Heart right ventricle (tissue), 16 donors: ENCODE measurements at regions not wholly inside any gene's neighbourhood (a gene's known extent, or its start where the extent isn't known, plus 50 kb on each side); places are given as distances from the start of the nearest gene placed in this dataset.

Experiments
- ATAC-seq, 8 donors: fragments of 200-7000 bp; cut with Tn5 transposase; one replicate each; pipeline ENCODE4 v1.9.1; 2020; ENCODE audit warnings: mild to moderate bottlenecking in 8 of 8, moderate library complexity in 8 of 8, moderate number of reproducible peaks in 1 of 8
- DNase-seq, 2 donors: peaks; one replicate each; pipeline ENCODE4 v3.0.0-alpha.2; 2020
- H3K27ac ChIP-seq, 10 donors: fragments of 200-600 bp; sonication (generic) in 2 of 10; one replicate each; pipeline versions ENCODE4 v1.5.0 to v1.8.0; 2020 to 2022; ENCODE audit warnings: mild to moderate bottlenecking in 3 of 10
- H3K27me3 ChIP-seq, 7 donors: fragments of 200-600 bp; one replicate each; pipeline ENCODE4 v1.8.0; 2021 to 2022; ENCODE audit warnings: mild to moderate bottlenecking in 2 of 7
- H3K36me3 ChIP-seq, 9 donors: fragments of 200-600 bp; sonication (generic) in 1 of 9; one replicate each; pipeline versions ENCODE4 v1.5.0 to v1.8.0; 2020 to 2022; ENCODE audit warnings: mild to moderate bottlenecking in 2 of 9
- H3K4me1 ChIP-seq, 9 donors: fragments of 200-600 bp; sonication (generic) in 1 of 9; one replicate each; pipeline versions ENCODE4 v1.5.0 to v1.8.0; 2020 to 2022; ENCODE audit warnings: mild to moderate bottlenecking in 4 of 9
- H3K4me3 ChIP-seq, 10 donors: fragments of 200-600 bp; sonication (generic) in 2 of 10; one replicate each; pipeline versions ENCODE4 v1.5.0 to v1.8.0; 2020 to 2022; ENCODE audit warnings: mild to moderate bottlenecking in 7 of 10, moderate library complexity in 2 of 10
- H3K9me3 ChIP-seq, 11 donors: fragments of 200-600 bp in 10 of 11; sonication (generic) in 2 of 11; one replicate each; pipeline versions ENCODE4 v1.5.0 to v1.8.0; 2013 to 2022; ENCODE audit warnings: mild to moderate bottlenecking in 2 of 11, control low read depth in 1 of 11, moderate library complexity in 1 of 11
- WGBS, 2 donors: extraction: QIAGEN DNeasy Blood & Tissue Kit; methylation state at CpG; one replicate each; pipeline ENCODE4 v1.1.7; 2013; ENCODE audit warnings: inconsistent platforms in 1 of 2; 5-methylcytosine and 5-hydroxymethylcytosine counted together
- intact Hi-C, 10 donors: fragments of 100-400 bp; cut with DNase I; formaldehyde crosslinking; loops; one replicate each; pipeline versions ENCODE4 v1.11.1 to v1.14.2; 2022
- TF ChIP-seq, protein P1 (sequence below), 9 donors: fragments of 200-600 bp; sonication (generic) in 2 of 9; IDR thresholded peaks; one replicate each; pipeline versions ENCODE4 v1.5.0 to v1.8.0; 2021 to 2022; ENCODE audit warnings: antibody characterized with exemption in 9 of 9, mild to moderate bottlenecking in 5 of 9, moderate library complexity in 1 of 9
- donor health status: Arrhythmogenic right ventricular cardiomyopathy.
- donor health status: ischemic (EF 13 %, LVEDD 7.1; RV severe dilation, severe dysfunction).
- donor health status: healthy with polysubstance abuse.
- donor health status: DM: no; HTN: yes; CAD: no.
- donor health status: DM: no; HTN: no; CAD: no.
- donor health status: ischemic (EF 25% LVEDD 6.9; RV normal size, moderate dysfunction).
- donor health status: ischemic (EF 25% LVEDD 5.7; RV mildly dilated, moderate dysfunction).
- donor health status: healthy.
- donor health status: DM: yes; HTN: yes; CAD: no.
- donor health status: Ischemic cardiomyopathy.
- donor health status: ischemic (EF 35%, LVEDD 5.7; RV mildly dilated, moderate dysfunction).
- donor health status: nonischemic (EF 11% LVEDD 7.7; RV severe dilation, severe dysfunction).
- donor health status: DM: yes; HTN: yes; CAD: no.
- donor health status: PGD.
- donor health status: ischemic (EF 29% LVEDD 5.4; RV normal size, mild dysfunction).
- donor health status: nonischemic (EF 23%, LVEDD 6.1; RV moderate dilation, normal function).

- intact Hi-C loops = loop anchor here in 2 of 10 donors (2.0 to 5.0 kb wide), 2 partner anchors 36 to 37 kb away; no protein-coding TSS in a partner anchor
- Histone ChIP-seq H3K27me3 (no peaks in the 10 kb centered on the region), H3K4me1 (peaks cover 0 to 75% (median 28%) of the 10 kb centered on the region in 9 donors), H3K4me3 (no peak overlapping the region), H3K9me3 (no peaks in the 10 kb centered on the region), H3K36me3 (no peaks in the 10 kb centered on the region), H3K27ac (peak overlapping the region in 1 of 10 donors; percentile 22)
- DNase-seq = no peak
- 95 to 97% methylated on average over 11 of the region's 11 CpGs for WGBS, 2 donors
- TF ChIP-seq, protein P1, sequence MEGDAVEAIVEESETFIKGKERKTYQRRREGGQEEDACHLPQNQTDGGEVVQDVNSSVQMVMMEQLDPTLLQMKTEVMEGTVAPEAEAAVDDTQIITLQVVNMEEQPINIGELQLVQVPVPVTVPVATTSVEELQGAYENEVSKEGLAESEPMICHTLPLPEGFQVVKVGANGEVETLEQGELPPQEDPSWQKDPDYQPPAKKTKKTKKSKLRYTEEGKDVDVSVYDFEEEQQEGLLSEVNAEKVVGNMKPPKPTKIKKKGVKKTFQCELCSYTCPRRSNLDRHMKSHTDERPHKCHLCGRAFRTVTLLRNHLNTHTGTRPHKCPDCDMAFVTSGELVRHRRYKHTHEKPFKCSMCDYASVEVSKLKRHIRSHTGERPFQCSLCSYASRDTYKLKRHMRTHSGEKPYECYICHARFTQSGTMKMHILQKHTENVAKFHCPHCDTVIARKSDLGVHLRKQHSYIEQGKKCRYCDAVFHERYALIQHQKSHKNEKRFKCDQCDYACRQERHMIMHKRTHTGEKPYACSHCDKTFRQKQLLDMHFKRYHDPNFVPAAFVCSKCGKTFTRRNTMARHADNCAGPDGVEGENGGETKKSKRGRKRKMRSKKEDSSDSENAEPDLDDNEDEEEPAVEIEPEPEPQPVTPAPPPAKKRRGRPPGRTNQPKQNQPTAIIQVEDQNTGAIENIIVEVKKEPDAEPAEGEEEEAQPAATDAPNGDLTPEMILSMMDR (IDR thresholded peaks at IDR 0.05) = no peak
- no peak for ATAC-seq
Observed at GRCh38 chr20:53658973-53659372, 65.3 kb upstream of the ZNF217 start.

GRCh38 chr20:53658322-53658721 lies 64.7 kb upstream of the ZNF217 start:
- intact Hi-C loops = loop anchor here in 2 of 10 donors (2.0 to 5.0 kb wide), 2 partner anchors 36 kb away; no protein-coding TSS in a partner anchor
- TF ChIP-seq, protein P1 (IDR thresholded peaks at IDR 0.05) = no peak

GRCh38 chr20:53657732-53658131 lies 64.1 kb upstream of the ZNF217 start:
- intact Hi-C loops = loop anchor here in 2 of 10 donors (2.0 to 5.0 kb wide), 2 partner anchors 35 kb away; no protein-coding TSS in a partner anchor
- WGBS, 2 donors = 38 to 43% methylated on average over 1 of the region's 1 CpG
- Histone ChIP-seq H3K36me3 (no peaks in the 10 kb centered on the region), H3K9me3 (no peaks in the 10 kb centered on the region), H3K27ac (peak overlapping the region in 3 of 10 donors; percentile 27 to 72 (median 28)), H3K27me3 (no peaks in the 10 kb centered on the region), H3K4me3 (no peak overlapping the region), H3K4me1 (peaks cover 2 to 84% (median 37%) of the 10 kb centered on the region in 9 donors)
- TF ChIP-seq, protein P1 (IDR thresholded peaks at IDR 0.05) = no peak
- DNase-seq (no peak), ATAC-seq (no peak)

More at GRCh38 chr20:53658322-53658721, 64.7 kb upstream of the ZNF217 start:
- no peaks in the 10 kb centered on the region for H3K36me3 ChIP-seq
- no peaks in the 10 kb centered on the region for H3K27me3 ChIP-seq
- no peaks in the 10 kb centered on the region for H3K9me3 ChIP-seq
- H3K4me1 ChIP-seq = peaks cover 0 to 81% (median 32%) of the 10 kb centered on the region in 9 donors
- peak overlapping the region in 2 of 10 donors; percentile 27 to 72 for H3K27ac ChIP-seq
- DNase-seq (no peak), ATAC-seq (no peak)
- H3K4me3 ChIP-seq = no peak overlapping the region
- 89 to 93% methylated on average over 5 of the region's 5 CpGs for WGBS, 2 donors

DNA sequence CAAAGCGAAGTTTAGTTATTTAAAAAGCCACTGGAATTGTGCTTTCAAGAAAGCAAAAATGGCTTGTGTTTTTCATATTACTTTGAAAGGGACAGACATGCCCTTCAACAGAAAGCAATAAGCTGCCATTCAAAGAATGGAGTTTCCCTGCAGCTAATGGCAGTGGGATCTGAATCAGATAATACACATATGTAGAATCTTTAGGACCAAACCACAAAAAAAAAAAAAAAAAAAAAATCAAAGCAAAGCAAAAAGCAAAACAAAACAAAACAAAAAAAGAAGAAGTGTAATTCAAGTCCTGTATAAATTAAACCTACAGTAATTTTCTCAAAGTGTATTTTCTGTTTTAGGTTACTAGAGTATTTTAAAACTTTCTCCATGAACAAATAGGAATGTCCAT lies 63.6 kb upstream of the ZNF217 start:
- no peak overlapping the region for H3K4me3 ChIP-seq
- DNase-seq = no peak
- no peaks in the 10 kb centered on the region for H3K27me3 ChIP-seq
- peak overlapping the region in 5 of 10 donors; percentile 28 to 72 (median 35) for H3K27ac ChIP-seq
- TF ChIP-seq, protein P1 (IDR thresholded peaks at IDR 0.05) = no peak
- H3K9me3 ChIP-seq = no peaks in the 10 kb centered on the region
- peaks cover 2 to 84% (median 41%) of the 10 kb centered on the region in 9 donors for H3K4me1 ChIP-seq
- no peak for ATAC-seq
- H3K36me3 ChIP-seq = no peaks in the 10 kb centered on the region
- 89 to 94% methylated on average over 1 of the region's 1 CpG for WGBS, 2 donors
- intact Hi-C loops = loop anchor here in 1 of 10 donors (5.0 kb wide), 1 partner anchor 35 kb away; no protein-coding TSS in a partner anchor
